HG02759 (cell line): ENCODE measurements at regions not wholly inside any gene's neighbourhood (a gene's known extent, or its start where the extent isn't known, plus 50 kb on each side); places are given as distances from the start of the nearest gene placed in this dataset.
A peak's percentile ranks its signal among the peaks of the same experiment; 100 is the strongest.

ENCODE experiments used
- ATAC-seq: cut with Tn5 transposase; IDR thresholded peaks from one replicate; pipeline ENCODE4 v1.9.1; 2021; ENCODE audit warnings: mild to moderate bottlenecking, moderate library complexity; ENCODE audit not compliant: unreplicated experiment

GRCh38 chr18:2431806-2432205 is 139.5 kb downstream of the METTL4 start:
- ATAC-seq: no peak

DNA sequence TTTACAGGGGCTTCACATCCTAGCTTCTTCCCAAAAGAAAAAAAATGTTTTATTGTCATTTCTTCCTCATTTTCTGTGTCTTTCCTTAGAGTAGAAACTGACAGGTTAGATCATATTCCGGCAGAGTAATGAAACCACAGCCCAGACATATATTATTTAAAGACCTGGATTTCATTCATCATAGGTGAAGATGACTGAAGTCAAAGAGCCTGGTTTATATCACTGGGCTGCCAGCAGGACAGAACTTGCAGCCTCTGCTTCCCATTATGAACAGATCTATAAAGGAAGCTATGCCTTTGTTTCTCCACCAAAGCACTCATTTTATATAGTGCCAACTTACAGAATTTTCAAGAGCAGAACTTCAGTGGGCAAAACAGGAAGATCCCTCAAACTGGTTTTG is 137.9 kb downstream of the METTL4 start:
- ATAC-seq: no peak

GRCh38 chr18:2441544-2441943 is 129.8 kb downstream of the METTL4 start:
- ATAC-seq: no peak

GRCh38 chr18:2442006-2442405 is 129.3 kb downstream of the METTL4 start:
- no peak for ATAC-seq

GRCh38 chr18:2442726-2443275 is 128.5 kb downstream of the METTL4 start:
- no peak for ATAC-seq

DNA sequence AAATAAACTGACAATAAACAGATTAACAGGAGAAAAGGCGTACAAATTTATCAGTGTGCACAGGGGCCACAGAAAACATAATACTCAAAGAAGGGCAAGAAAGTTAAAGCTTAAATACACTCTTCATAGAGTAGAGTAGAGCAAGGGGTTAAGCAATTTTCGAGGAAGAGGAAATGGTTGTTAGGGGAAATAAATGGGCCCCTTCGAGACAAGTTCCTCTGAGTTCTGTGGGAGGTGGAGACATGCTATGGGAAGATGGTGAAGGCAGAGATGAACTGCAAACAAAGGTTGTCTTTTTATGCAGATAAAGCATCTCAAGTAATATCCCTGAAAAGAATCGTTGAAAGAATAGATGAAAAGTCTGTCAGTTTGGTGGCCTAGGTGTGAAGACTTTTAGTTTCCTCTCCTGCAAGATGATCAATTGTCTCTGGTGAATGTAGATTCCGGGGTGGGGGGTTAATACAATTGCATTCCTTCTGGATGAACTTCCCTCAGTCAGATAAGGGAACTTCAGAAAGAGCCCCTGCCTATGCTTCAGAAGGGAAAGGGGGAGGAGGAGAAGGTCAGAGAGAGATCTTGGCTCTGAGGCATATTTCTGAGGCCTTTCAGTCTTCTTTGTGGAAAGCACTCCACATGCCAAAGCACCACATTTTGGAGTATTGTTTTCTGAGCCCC is 127.0 kb downstream of the METTL4 start:
- no peak for ATAC-seq

- ATAC-seq: no peak
These were observed 122.6 kb downstream of the METTL4 start for GRCh38 chr18:2448565-2449151.

DNA sequence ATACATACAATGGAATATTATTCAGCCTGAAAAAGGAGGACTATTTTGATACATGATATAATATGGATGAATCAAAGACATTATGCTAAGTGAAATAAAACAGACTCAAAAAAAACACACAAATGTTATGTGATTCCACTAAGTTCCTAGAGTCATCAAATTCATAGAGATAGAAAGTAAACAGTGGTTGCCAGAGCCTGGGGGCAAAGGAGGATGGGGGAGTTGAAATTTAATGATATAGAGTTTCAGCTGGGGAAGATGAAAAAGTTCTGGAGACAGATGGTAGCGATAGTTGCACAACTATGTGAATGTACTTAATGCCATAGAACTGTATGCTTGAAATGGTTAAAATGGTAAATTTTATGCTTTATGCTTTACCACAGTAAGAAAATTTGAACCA is 119.7 kb downstream of the METTL4 start:
- ATAC-seq: no peak

DNA sequence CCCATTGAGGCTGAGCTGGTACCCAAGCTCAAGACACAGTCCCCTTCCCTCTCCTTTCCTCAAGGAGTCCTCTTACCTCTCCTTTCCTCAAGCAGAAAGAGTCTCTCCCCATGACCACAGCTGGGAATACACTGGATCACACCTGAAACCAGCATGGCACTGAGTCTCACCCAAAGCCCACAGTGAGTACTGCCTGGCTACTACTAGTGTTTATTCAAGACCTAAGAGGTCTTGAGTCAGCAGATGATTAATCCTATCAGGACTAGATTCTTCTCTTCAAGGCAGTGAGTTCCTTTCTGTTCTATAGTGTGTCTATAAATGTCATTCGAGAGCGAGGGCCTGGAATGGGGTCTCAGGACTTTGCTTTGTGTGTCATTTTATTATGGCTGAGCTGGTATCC is 111.4 kb downstream of the METTL4 start:
- ATAC-seq: no peak

GRCh38 chr18:2466978-2467377 is 104.3 kb downstream of the METTL4 start:
- ATAC-seq: no peak

- no peak for ATAC-seq
These were observed 103.3 kb downstream of the METTL4 start for GRCh38 chr18:2468051-2468450.

DNA sequence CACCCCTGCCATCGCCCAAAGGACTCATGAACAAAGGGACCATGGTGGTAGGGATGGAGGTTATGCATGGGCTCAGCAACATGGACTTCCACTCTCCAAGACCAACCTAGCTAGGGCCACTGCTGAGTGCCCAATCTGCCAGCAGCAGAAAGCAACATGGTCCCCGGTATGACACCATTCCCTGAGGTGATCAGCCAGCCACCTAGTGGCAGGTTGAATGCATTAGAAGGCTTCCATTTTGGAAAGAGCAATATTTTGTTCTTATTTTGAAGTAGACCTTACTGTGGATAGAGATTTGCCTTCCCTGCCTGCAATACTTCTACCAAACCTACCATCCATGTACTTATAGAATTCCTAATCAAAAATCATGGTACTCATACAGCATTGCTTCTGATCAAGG is 99.8 kb downstream of the METTL4 start:
- ATAC-seq: peak; percentile 47

- no peak for ATAC-seq
These were observed 92.6 kb downstream of the METTL4 start for GRCh38 chr18:2478662-2479061.

DNA sequence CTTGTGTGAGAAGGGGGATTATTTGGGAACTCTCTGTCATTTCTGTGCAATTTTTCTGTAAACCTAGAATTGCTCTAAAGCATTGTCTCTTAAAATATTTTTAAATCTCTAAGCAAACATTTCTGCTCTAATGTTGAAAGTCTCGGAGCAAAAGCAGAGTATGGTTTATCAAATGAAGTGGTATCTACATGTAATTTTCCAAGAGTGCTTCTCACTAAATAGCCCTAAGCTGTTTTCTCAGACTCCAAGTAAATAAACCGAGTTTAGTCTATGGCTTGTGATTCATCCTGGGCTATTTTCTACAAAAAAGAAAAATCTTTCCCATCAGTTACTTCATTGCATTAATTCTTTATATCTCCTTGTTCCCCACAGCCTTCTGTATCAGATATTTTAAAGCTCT is 90.8 kb downstream of the METTL4 start:
- ATAC-seq: no peak

DNA sequence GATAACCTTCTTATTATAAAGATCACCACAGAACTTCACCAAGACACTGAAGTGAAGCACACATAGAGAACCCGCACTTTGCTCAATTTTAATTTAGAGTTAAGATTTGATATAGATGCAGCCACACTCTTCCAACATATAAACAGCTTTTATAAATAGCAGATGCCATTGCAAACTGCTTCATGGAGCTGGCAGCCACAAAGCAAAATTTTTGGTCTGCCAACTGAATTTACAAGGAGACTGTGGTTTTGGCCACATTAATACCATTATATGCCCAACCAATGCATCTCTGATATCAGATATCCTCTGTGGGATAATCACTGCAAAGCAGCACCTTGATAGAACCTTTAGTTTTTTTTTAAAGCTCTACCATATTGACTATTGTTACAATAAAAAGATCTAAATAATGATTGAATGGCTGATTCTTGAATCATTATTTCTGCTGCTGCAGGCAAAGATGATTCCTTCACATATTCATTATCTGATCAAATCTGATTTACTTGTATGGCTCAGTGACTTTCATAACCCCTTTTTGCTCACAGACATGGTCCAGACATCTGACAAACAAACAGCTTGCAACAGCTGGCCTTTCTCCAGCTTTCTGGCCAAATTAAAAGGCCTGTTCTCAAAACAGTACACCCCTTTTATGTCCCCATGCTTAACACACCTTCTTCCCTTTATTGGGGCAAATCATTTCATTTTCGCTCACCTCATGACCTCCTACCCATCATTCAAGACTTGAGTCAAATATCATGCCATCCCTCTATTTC is 88.4 kb downstream of the METTL4 start:
- no peak for ATAC-seq

DNA sequence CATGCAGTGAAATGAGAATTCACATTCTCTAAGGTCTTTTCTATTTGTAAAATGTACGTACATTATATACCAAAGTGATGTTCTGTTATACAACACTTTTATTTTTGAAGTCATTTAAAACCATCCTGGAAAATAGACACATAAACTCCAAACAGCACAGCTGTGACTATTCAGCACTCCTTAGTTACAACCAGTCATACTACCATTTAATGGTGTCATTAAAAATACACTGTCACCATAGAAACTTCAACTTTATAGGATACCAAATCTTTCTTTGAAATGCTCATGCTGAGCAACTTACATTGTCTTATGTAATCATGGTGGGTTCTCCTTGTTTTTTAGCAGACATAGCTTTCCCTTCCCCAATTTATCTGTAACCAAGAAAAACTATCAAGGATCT is 85.3 kb downstream of the METTL4 start:
- no peak for ATAC-seq

DNA sequence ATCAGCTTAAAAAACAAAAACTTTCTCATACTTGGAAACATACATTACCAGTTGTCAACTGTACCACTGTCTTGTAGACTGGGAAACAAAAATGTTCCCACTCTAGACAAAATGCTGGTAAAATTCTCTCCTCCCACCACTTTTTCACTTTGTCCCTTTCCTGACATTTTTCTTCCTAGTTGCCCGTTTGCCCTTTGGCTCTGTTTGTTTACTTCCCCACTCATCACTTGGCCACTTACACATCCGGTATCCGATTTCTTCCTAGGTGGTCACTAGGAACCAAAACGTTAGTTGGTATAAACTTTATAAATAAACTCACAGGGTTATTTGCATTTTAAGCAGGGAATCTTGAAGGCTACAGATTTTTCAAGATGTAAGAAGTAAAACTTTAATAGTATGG is 84.9 kb downstream of the METTL4 start:
- ATAC-seq: no peak
